A549 (cell line): ENCODE measurements at regions not wholly inside any gene's neighbourhood (a gene's known extent, or its start where the extent isn't known, plus 50 kb on each side); places are given as distances from the start of the nearest gene placed in this dataset.

ENCODE experiments used
- small RNA-seq, 6 experiments: library from RNA; depleted of rRNA; stranded (forward); fragments of <200 nt; gene quantifications; one replicate each; pipeline ENCODE3, GENCODE V24; 2012

Small RNA genes in the stretch of these regions (small RNA-seq; reads per million reads assigned to genes)
- 0 reads per million in 6 experiments for gene RNU7-147P
